Suprapubic skin (tissue), 4 donors: ENCODE measurements at regions not wholly inside any gene's neighbourhood (a gene's known extent, or its start where the extent isn't known, plus 50 kb on each side); places are given as distances from the start of the nearest gene placed in this dataset.

Experiments
- EP300 ChIP-seq: sonication (generic); formaldehyde crosslinking; IDR thresholded peaks from one replicate; pipeline ENCODE4 v1.6.1; 2017; ENCODE audit warnings: antibody characterized with exemption
- POLR2A ChIP-seq, 2 donors: fragments of 450-650 bp; IDR thresholded peaks; one replicate each; pipeline ENCODE4 v1.6.1; 2017; ENCODE audit warnings: antibody characterized with exemption in 2 of 2, mild to moderate bottlenecking in 2 of 2, moderate library complexity in 2 of 2
- POLR2AphosphoS5 ChIP-seq, 3 donors: sonication (generic); formaldehyde crosslinking; IDR thresholded peaks; one replicate each; pipeline ENCODE4 v1.6.1; 2017; ENCODE audit warnings: antibody characterized with exemption in 3 of 3
- TF ChIP-seq, protein P1 (sequence below), 2 donors: fragments of 200-600 bp in 1 of 2; fragments of 450-650 bp in 1 of 2; sonication (generic) in 1 of 2; IDR thresholded peaks; one replicate each; pipeline ENCODE4 v1.5.1; 2016 to 2019; ENCODE audit warnings: antibody characterized with exemption in 2 of 2, mild to moderate bottlenecking in 1 of 2, moderate library complexity in 1 of 2

DNA sequence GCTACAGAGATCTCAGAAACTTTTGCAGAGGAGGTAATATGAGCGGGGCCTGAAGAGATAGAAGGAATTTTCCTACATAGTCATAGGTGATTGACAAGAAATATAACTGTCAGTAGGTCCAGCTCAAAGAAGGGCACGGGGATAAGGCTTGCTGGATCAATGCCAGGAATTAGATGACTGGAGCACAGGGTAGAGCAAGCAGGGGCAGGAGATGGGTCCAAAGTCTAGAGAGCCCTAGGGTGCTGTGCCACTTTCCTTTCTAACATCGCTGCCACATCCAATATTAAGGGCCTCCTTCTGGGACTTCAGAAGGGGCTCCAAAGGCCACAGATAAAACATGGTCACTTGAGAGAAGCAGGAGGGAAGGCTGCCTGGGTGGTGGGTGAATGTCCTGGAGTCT is 402.2 kb downstream of the MID1IP1 start:
- TF ChIP-seq, protein P1, sequence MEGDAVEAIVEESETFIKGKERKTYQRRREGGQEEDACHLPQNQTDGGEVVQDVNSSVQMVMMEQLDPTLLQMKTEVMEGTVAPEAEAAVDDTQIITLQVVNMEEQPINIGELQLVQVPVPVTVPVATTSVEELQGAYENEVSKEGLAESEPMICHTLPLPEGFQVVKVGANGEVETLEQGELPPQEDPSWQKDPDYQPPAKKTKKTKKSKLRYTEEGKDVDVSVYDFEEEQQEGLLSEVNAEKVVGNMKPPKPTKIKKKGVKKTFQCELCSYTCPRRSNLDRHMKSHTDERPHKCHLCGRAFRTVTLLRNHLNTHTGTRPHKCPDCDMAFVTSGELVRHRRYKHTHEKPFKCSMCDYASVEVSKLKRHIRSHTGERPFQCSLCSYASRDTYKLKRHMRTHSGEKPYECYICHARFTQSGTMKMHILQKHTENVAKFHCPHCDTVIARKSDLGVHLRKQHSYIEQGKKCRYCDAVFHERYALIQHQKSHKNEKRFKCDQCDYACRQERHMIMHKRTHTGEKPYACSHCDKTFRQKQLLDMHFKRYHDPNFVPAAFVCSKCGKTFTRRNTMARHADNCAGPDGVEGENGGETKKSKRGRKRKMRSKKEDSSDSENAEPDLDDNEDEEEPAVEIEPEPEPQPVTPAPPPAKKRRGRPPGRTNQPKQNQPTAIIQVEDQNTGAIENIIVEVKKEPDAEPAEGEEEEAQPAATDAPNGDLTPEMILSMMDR (IDR thresholded peaks at IDR 0.05): no peak
- TF ChIP-seq EP300: no peak
- no peak for TF ChIP-seq POLR2A (IDR thresholded peaks at IDR 0.05)
- TF ChIP-seq POLR2AphosphoS5 (IDR thresholded peaks at IDR 0.05): no peak
